Tibial nerve (tissue), 4 donors: ENCODE measurements at regions not wholly inside any gene's neighbourhood (a gene's known extent, or its start where the extent isn't known, plus 50 kb on each side); places are given as distances from the start of the nearest gene placed in this dataset.

Experiments used
- CTCF ChIP-seq, 5 experiments: fragments of 200-600 bp in 3 of 5; fragments of 450-650 bp in 2 of 5; sonication (generic) in 3 of 5; IDR thresholded peaks; one replicate each; pipeline ENCODE4 v1.5.1; 2016 to 2019; ENCODE audit warnings: antibody characterized with exemption in 5 of 5, mild to moderate bottlenecking in 3 of 5, moderate library complexity in 2 of 5
- EP300 ChIP-seq, 2 donors: sonication (generic); formaldehyde crosslinking; IDR thresholded peaks; one replicate each; pipeline ENCODE4 v1.6.1; 2017; ENCODE audit warnings: antibody characterized with exemption in 2 of 2, mild to moderate bottlenecking in 1 of 2

GRCh38 chr4:144582105-144582850, 63.7 kb upstream of the HHIP start:
- TF ChIP-seq CTCF (IDR thresholded peaks at IDR 0.05) (no peak), EP300 (IDR thresholded peaks at IDR 0.05) (no peak)
